PC-3 (cell line): ENCODE measurements at regions not wholly inside any gene's neighbourhood (a gene's known extent, or its start where the extent isn't known, plus 50 kb on each side); places are given as distances from the start of the nearest gene placed in this dataset.
A peak's percentile ranks its signal among the peaks of the same experiment; 100 is the strongest.

Experiments used
- ATAC-seq: fragments of 200-7000 bp; cut with Tn5 transposase; 2 replicates; pipeline ENCODE4 v1.9.1; 2020; ENCODE audit warnings: mild to moderate bottlenecking, moderate library complexity
- BruUV-seq: library from RNA; stranded (reverse); fragments of 400-500 nt; replicated peaks from 2 replicates; lab custom pipeline; 2021; lab: Mats Ljungman, UMichigan
- CTCF ChIA-PET: fragments of 300-600 bp; sonication (Branson Sonifier 250); formaldehyde crosslinking; loops from one replicate; lab custom pipeline; 2022; ENCODE audit warnings: antibody characterized with exemption; lab: Charles Lee
- POLR2A ChIA-PET: fragments of 300-600 bp; sonication (Branson Sonifier 250); formaldehyde crosslinking; loops from one replicate; lab custom pipeline; 2022; ENCODE audit warnings: antibody characterized with exemption; ENCODE audit not compliant: unreplicated experiment; lab: Charles Lee
- DNase-seq: peaks from one replicate; pipeline ENCODE4 v3.0.0-alpha.2; 2015
- H2AFZ ChIP-seq: fragments of 300-600 bp; sonication (generic); 2 replicates; pipeline ENCODE4 v1.6.0; 2016; ENCODE audit warnings: antibody characterized with exemption, low read length
- H3F3A ChIP-seq: fragments of 300-600 bp; sonication (generic); one replicate; pipeline ENCODE4 v1.6.0; 2017; ENCODE audit warnings: antibody characterized with exemption, low read length, control low read depth, mild to moderate bottlenecking; ENCODE audit not compliant: unreplicated experiment
- H3K27ac ChIP-seq: fragments of 300-600 bp; sonication (generic); 2 replicates; pipeline ENCODE4 v1.5.1; 2016; ENCODE audit warnings: mild to moderate bottlenecking, low read length
- H3K27me3 ChIP-seq: fragments of 300-600 bp; sonication (generic); 2 replicates; pipeline ENCODE4 v1.6.1; 2016; ENCODE audit warnings: low read length, mixed read lengths
- H3K36me3 ChIP-seq: fragments of 300-600 bp; sonication (generic); 2 replicates; pipeline ENCODE4 v1.6.1; 2016; ENCODE audit warnings: low read depth, mixed run types, low read length, mixed read lengths
- H3K4me1 ChIP-seq: fragments of 300-600 bp; sonication (generic); 2 replicates; pipeline ENCODE4 v1.5.1; 2016; ENCODE audit warnings: low read length; ENCODE audit not compliant: insufficient read depth
- H3K4me2 ChIP-seq: fragments of 300-600 bp; sonication (generic); 2 replicates; pipeline ENCODE4 v1.6.0; 2016; ENCODE audit warnings: low read length
- H3K4me3 ChIP-seq: fragments of 300-600 bp; sonication (generic); 2 replicates; pipeline ENCODE4 v1.5.1; 2016; ENCODE audit warnings: mild to moderate bottlenecking, low read length, mixed read lengths
- H3K79me2 ChIP-seq: fragments of 300-600 bp; sonication (generic); 2 replicates; pipeline ENCODE4 v1.6.1; 2017; ENCODE audit warnings: low read length, mixed read lengths
- H3K9ac ChIP-seq: fragments of 300-600 bp; sonication (generic); 2 replicates; pipeline ENCODE4 v1.6.0; 2016; ENCODE audit warnings: mild to moderate bottlenecking, low read length
- H3K9me2 ChIP-seq: fragments of 300-600 bp; sonication (generic); replicated peaks from 2 replicates; pipeline ENCODE4 v1.6.1; 2016; ENCODE audit warnings: mixed run types, low read length, mixed read lengths
- H3K9me3 ChIP-seq: fragments of 300-600 bp; sonication (generic); 2 replicates; pipeline ENCODE4 v1.6.1; 2016; ENCODE audit warnings: low read length, mixed read lengths
- H4K20me1 ChIP-seq: fragments of 300-600 bp; sonication (generic); 2 replicates; pipeline ENCODE4 v1.6.1; 2016; ENCODE audit warnings: low read length, mixed read lengths
- CTCF ChIP-seq: fragments of 300-600 bp; sonication (generic); conservative IDR thresholded peaks from 2 replicates; pipeline ENCODE4 v1.5.1; 2017; ENCODE audit warnings: antibody characterized with exemption, low read depth, mild to moderate bottlenecking, low read length
- EZH2 ChIP-seq: fragments of 300-600 bp; sonication (generic); IDR thresholded peaks from one replicate; pipeline ENCODE4 v1.6.1; 2017; ENCODE audit warnings: antibody characterized with exemption, mild to moderate bottlenecking, low read length; ENCODE audit not compliant: unreplicated experiment
- EZH2phosphoT487 ChIP-seq: fragments of 300-600 bp; sonication (generic); IDR thresholded peaks from 2 replicates; pipeline ENCODE4 v1.6.1; 2018; ENCODE audit warnings: mild to moderate bottlenecking, antibody characterized with exemption, low read length, borderline replicate concordance
- intact Hi-C: fragments of 100-400 bp; cut with micrococcal nuclease; formaldehyde crosslinking; loops from 2 replicates; pipeline ENCODE4 v1.9.0; 2023

DNA sequence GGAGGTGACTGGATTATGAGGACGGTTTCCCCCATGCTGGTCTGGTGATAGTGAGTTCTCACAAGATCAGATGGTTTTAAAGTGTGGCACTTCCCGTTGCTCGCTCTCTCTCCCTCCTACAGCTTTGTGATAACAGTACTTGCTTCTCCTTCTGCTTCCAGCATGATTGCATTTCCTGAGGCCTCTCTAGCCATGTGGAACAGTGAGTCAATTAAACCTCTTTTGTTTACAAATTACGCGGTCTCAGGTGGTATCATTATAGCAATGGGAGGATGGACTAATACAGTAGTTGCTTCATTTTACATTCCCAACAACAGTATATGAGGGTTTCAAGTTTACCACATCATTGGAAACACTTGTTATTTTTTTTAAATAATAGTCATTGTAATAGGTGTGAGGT lies 937.3 kb upstream of the ARRDC3 start:
- Histone ChIP-seq H3K9me3 (no peaks in the 10 kb centered on the region), H3K27ac (no peak overlapping the region), H3K27me3 (no peaks in the 10 kb centered on the region), H3K4me3 (no peak overlapping the region), H3K36me3 (no peaks in the 10 kb centered on the region), H2AFZ (no peak overlapping the region), H3F3A (no peaks in the 10 kb centered on the region), H4K20me1 (no peaks in the 10 kb centered on the region), H3K4me2 (no peak overlapping the region), H3K9ac (no peak overlapping the region), H3K79me2 (no peaks in the 10 kb centered on the region), H3K9me2 (no peaks in the 10 kb centered on the region), H3K4me1 (no peaks in the 10 kb centered on the region)
- DNase-seq (no peak), ATAC-seq (no peak)
- intact Hi-C loops: no loop called here
- BruUV-seq: no TSS peak
- POLR2A ChIA-PET: no interaction called here
- TF ChIP-seq EZH2phosphoT487 (no peak), CTCF (no peak), EZH2 (no peak)
- CTCF ChIA-PET: no interaction called here

- Histone ChIP-seq H3K9me3 (no peaks in the 10 kb centered on the region), H3K9ac (no peak overlapping the region), H4K20me1 (no peaks in the 10 kb centered on the region), H3K9me2 (no peaks in the 10 kb centered on the region), H3K79me2 (no peaks in the 10 kb centered on the region), H3K4me1 (no peaks in the 10 kb centered on the region), H3K27me3 (no peaks in the 10 kb centered on the region), H3K36me3 (no peaks in the 10 kb centered on the region), H3K27ac (no peak overlapping the region), H2AFZ (no peak overlapping the region), H3K4me2 (no peak overlapping the region), H3K4me3 (no peak overlapping the region), H3F3A (no peaks in the 10 kb centered on the region)
- TF ChIP-seq EZH2 (no peak), CTCF (no peak)
- no TSS peak for BruUV-seq
- intact Hi-C loops: no loop called here
- CTCF ChIA-PET: no interaction called here
- POLR2A ChIA-PET: no interaction called here
- DNase-seq (no peak), ATAC-seq (no peak)
These were observed 930.3 kb upstream of the ARRDC3 start for GRCh38 chr5:92313385-92313784.

DNA sequence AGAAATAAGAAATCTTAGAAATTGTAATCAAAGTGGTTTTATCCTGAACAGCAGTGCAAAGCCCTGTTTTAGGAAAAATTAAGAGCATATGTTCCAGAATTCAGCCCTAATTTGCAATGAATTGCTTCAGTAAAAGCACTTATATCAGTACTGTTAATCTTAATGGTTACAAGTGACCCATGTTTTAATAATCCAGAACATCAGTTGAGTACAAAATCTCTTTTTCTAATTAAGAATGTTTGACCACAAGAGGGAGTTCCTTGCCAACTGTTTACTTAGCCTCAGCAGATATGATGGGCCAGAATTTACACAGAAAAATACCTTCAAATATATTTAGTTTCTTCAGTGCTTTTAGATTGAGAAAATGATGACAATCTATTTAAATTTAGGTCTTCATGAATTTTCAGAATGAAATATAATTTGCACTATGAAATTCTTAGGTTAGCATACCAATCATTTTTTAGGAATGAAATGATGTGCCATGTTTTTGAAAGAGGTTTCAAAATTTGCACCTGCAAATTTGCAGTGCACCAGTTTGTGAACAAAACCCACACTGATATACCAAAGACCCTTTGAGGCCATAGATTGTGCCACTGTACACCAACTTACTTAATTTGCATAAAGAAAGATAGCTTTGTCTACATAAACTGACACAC lies 926.3 kb upstream of the ARRDC3 start:
- BruUV-seq: no TSS peak
- Histone ChIP-seq H3K9me3 (no peaks in the 10 kb centered on the region), H3K27ac (no peak overlapping the region), H4K20me1 (no peaks in the 10 kb centered on the region), H3K4me2 (no peak overlapping the region), H3K9me2 (no peaks in the 10 kb centered on the region), H3K4me1 (no peaks in the 10 kb centered on the region), H3K79me2 (no peaks in the 10 kb centered on the region), H3K9ac (no peak overlapping the region), H3K27me3 (no peaks in the 10 kb centered on the region), H3K4me3 (no peak overlapping the region), H3F3A (no peaks in the 10 kb centered on the region), H2AFZ (no peak overlapping the region), H3K36me3 (no peaks in the 10 kb centered on the region)
- ChIA-PET POLR2A (no interaction called here), CTCF (no interaction called here)
- DNase-seq (peak; percentile 61), ATAC-seq (peak; percentile 64)
- intact Hi-C loops: loop anchor here (1.0 to 10.0 kb wide), 8 partner anchors 118 to 1495 kb away; no protein-coding TSS in a partner anchor
- TF ChIP-seq CTCF (peak; percentile 70), EZH2phosphoT487 (no peak)
